HUES6 (cell line): ENCODE measurements at regions not wholly inside any gene's neighbourhood (a gene's known extent, or its start where the extent isn't known, plus 50 kb on each side); places are given as distances from the start of the nearest gene placed in this dataset.

Experiments used
- H3K27ac ChIP-seq: 2 replicates; pipeline ENCODE4 v1.7.0; 2013; ENCODE audit warnings: low read depth, mild to moderate bottlenecking, low read length, inconsistent platforms
- H3K27me3 ChIP-seq: 2 replicates; pipeline ENCODE4 v1.6.1; 2013; ENCODE audit warnings: low read length; ENCODE audit not compliant: control insufficient read depth, insufficient read depth
- H3K36me3 ChIP-seq: 2 replicates; pipeline ENCODE4 v1.6.1; 2013; ENCODE audit warnings: low read length; ENCODE audit not compliant: control insufficient read depth, insufficient read depth
- H3K4me1 ChIP-seq: 2 replicates; pipeline ENCODE4 v1.6.1; 2013; ENCODE audit warnings: low read length; ENCODE audit not compliant: control insufficient read depth, insufficient read depth
- H3K4me3 ChIP-seq: 2 replicates; pipeline ENCODE4 v1.5.1; 2013; ENCODE audit warnings: low read depth, low read length
- H3K9ac ChIP-seq: one replicate; pipeline ENCODE4 v1.6.1; 2013; ENCODE audit warnings: mild to moderate bottlenecking, low read length
- H3K9me3 ChIP-seq: 2 replicates; pipeline ENCODE4 v1.6.1; 2013; ENCODE audit warnings: low read depth, low read length; ENCODE audit not compliant: control insufficient read depth, insufficient read depth

DNA sequence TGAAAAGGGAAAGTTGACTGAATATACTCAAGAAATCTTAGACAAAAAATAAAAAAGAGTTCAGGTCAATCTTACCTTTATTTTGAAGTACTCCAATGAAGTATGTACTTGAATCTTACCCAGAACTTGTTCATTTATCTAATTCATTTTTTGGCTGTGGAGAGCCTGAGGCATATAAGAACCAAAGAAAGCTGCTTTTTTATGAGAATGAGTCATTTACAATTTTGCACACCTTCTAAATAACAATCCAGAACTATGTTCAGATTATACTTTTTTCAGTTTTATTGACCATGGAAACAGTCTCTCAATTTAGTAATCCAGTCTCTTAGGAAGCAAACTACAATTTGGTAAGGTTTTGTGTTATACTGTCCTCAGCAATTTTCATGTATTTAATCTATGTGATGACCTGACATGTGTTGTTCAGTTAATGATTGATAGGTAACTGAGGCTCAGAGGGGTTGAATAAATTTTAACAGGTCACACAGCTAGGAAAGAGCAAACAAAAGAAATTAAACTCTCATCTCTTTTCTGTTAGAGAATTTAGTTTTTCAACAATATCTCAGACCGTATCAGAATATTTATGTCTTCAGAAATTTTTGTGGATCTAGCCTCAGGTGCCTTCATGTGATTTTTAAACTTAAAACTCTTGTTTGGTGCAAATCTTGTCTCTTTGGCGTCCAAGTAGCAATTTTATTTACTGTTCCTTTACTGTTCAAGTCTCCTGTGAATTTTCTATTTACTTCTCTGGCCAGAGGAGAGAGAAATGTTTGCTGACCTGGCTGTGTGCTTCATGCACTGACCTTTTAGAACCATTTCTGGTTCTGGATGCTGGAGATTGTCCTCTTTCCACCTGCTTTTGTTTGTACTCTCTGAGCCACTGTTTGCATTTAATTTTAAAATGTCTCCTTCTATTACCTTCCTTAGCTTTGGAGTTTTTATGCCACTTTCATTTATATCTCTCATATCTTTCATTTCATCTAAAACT is 1453.4 kb downstream of the STIM2 start:
- Histone ChIP-seq H3K4me1 (no peaks in the 10 kb centered on the region), H3K4me3 (no peak overlapping the region), H3K9me3 (no peaks in the 10 kb centered on the region), H3K27ac (no peak overlapping the region), H3K9ac (no peak overlapping the region), H3K27me3 (no peaks in the 10 kb centered on the region), H3K36me3 (no peaks in the 10 kb centered on the region)

DNA sequence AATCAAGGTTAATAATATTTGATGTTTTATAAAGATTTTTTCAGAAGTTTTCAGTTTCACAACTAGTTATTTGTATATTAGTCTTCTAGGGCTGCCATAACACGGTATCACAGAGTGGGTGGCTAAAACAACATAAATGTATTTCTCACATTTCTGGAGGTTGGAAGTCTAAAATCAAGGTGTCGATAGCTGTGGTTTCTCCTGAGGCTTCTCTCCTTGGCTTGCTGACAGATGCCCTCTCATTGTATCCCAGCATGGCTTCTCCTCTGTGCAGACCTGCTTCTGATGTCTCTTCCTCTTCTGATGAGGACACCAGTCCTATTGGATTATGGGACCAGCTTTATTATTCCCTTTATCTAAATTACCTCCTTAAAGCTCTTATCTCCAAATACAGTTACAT is 1456.6 kb downstream of the STIM2 start:
- Histone ChIP-seq H3K4me1 (no peaks in the 10 kb centered on the region), H3K36me3 (no peaks in the 10 kb centered on the region), H3K9ac (no peak overlapping the region), H3K4me3 (no peak overlapping the region), H3K27me3 (no peaks in the 10 kb centered on the region), H3K9me3 (no peaks in the 10 kb centered on the region), H3K27ac (no peak overlapping the region)

GRCh38 chr4:28334249-28334648 is 1473.6 kb downstream of the STIM2 start:
- H3K27ac ChIP-seq: no peak overlapping the region
- H3K4me3 ChIP-seq: no peak overlapping the region
- no peaks in the 10 kb centered on the region for H3K9me3 ChIP-seq
- H3K4me1 ChIP-seq: no peaks in the 10 kb centered on the region
- no peaks in the 10 kb centered on the region for H3K36me3 ChIP-seq
- H3K27me3 ChIP-seq: no peaks in the 10 kb centered on the region
- H3K9ac ChIP-seq: no peak overlapping the region

- Histone ChIP-seq H3K4me1 (no peaks in the 10 kb centered on the region), H3K27ac (no peak overlapping the region), H3K9me3 (peaks cover 17% of the 10 kb centered on the region; the same call in 1 of the 2 replicates), H3K36me3 (no peaks in the 10 kb centered on the region), H3K9ac (no peak overlapping the region), H3K27me3 (no peaks in the 10 kb centered on the region), H3K4me3 (no peak overlapping the region)
Observed at GRCh38 chr4:28341784-28342183, 1481.1 kb downstream of the STIM2 start.

DNA sequence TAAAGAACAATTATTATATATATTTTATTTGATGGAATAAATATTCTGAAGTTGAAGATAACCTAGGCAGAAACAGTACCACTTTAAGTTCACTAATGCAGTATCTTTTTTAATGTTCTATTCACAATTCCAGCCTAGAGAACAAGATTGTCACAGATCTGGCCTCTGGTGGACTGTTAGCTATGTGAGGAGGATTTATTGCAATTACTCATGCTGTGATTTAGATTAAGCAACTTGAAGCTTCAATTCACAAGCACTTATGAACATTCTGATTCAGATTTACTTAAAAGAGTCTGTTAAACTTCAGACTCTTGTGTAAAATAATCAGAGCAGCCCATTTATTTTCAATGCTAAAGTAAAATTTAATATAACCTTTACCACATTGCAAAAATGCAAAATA is 1489.8 kb downstream of the STIM2 start:
- Histone ChIP-seq H3K4me3 (no peak overlapping the region), H3K27ac (no peak overlapping the region)

DNA sequence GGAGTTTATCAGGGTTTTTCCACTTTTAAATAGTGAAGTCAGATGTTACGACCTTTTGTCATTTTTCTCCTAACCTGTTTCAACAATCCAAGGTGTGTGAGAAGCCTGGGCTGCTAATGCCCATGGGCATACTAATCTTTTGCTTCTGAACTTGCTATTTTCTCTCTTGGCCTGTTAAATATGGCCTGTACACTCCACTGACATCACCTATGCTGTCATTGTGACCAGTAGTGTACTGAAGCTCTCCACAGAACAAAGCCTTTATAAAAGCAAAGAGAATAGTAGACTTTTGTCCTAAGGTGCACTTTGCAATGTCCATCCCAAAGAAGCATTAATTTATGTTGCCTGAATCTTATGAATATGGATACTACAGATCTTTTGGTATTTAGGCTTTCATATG is 1490.5 kb downstream of the STIM2 start:
- Histone ChIP-seq H3K27me3 (no peaks in the 10 kb centered on the region), H3K4me3 (no peak overlapping the region), H3K9ac (no peak overlapping the region), H3K4me1 (no peaks in the 10 kb centered on the region), H3K36me3 (no peaks in the 10 kb centered on the region), H3K9me3 (peaks cover 5% of the 10 kb centered on the region; the same call in 1 of the 2 replicates), H3K27ac (no peak overlapping the region)

More for the DNA sequence above, 1489.8 kb downstream of the STIM2 start:
- no peaks in the 10 kb centered on the region for H3K36me3 ChIP-seq
- no peaks in the 10 kb centered on the region for H3K4me1 ChIP-seq
- peaks cover 5% of the 10 kb centered on the region; the same call in 1 of the 2 replicates for H3K9me3 ChIP-seq
- H3K9ac ChIP-seq: no peak overlapping the region
- no peaks in the 10 kb centered on the region for H3K27me3 ChIP-seq

DNA sequence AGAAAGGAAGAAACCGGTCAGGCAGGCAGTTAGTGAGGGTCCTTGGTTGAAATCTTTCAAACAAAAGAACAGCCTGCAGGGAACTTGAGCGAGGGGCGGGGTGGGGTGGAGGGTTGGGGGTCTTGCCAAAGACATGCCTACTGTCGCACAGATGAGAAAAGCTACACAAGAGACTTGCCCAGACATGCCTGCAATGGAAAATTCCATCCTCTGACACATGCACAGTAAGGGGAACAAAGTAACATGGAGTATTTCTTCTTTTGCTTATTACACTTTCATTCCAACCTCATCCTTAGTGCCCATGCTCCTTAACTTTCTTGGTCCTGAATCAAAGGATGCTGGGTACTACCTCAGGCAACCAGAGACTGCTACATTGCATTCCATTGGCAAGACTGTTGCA is 1491.2 kb downstream of the STIM2 start:
- Histone ChIP-seq H3K9ac (no peak overlapping the region), H3K27ac (no peak overlapping the region), H3K4me3 (no peak overlapping the region), H3K4me1 (no peaks in the 10 kb centered on the region), H3K27me3 (no peaks in the 10 kb centered on the region), H3K9me3 (peaks cover 5% of the 10 kb centered on the region; the same call in 1 of the 2 replicates), H3K36me3 (no peaks in the 10 kb centered on the region)

DNA sequence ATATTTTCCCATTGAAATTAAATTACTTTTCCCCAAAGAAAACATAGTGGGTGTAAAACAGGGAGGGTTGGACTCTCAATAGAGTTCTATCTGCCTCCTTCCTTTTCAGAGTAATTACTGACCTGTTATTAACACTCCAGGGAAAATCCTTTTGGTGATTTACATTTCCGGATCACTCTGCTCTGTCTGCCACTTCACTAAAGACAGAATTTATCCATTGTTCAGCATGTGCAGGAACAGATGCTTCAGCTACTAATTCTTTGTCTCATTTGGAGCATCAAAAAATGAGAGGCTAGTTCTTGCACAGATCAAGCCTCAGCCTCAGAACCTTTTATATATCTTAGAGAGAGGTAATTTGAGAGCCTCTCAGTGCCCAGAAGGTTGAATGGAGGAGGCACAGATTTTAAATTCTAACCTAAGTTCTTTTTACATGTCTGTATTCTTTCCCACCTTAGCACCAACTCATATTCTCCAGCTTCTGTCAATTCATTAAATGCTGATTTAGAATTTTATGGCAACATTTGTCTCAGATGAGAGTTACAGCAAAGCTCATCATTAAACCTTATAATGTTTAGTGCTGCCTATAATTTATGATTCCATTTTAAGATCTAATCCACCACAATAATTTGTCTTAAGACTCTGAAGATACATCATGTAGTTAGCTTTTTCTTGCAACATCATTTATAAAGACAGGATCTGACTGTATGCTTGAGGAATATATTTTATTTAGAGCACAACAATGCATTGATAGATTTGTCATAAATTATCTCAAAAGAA is 1494.4 kb downstream of the STIM2 start:
- H3K9me3 ChIP-seq: peaks cover 5% of the 10 kb centered on the region; the same call in 1 of the 2 replicates

GRCh38 chr4:28357990-28358389 is 1497.3 kb downstream of the STIM2 start:
- Histone ChIP-seq H3K27ac (no peak overlapping the region), H3K4me1 (no peaks in the 10 kb centered on the region), H3K27me3 (no peaks in the 10 kb centered on the region), H3K4me3 (no peak overlapping the region), H3K9ac (no peak overlapping the region), H3K36me3 (no peaks in the 10 kb centered on the region), H3K9me3 (no peaks in the 10 kb centered on the region)

More for the DNA sequence above, 1494.4 kb downstream of the STIM2 start:
- Histone ChIP-seq H3K27ac (no peak overlapping the region), H3K9ac (no peak overlapping the region), H3K36me3 (no peaks in the 10 kb centered on the region), H3K27me3 (no peaks in the 10 kb centered on the region), H3K4me1 (no peaks in the 10 kb centered on the region), H3K4me3 (no peak overlapping the region)

DNA sequence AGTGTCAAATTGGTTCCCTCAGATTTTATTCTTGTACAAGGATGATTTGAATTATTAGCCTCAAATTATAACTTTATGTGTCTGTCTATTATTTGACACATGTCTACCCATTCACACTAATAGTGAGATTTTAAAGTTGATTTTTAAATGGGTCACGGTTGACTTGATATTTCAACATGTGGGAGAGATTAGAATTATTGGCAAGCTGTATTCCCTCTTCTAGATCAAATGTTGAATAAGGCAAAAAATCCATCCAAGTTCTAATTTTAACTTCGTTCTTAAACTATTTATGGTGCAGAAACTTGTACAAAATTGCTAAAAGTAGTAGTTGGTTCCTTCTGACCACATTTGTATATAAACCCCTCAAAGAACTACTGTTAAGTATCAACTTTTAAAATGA is 1498.0 kb downstream of the STIM2 start:
- H3K36me3 ChIP-seq: no peaks in the 10 kb centered on the region
- no peaks in the 10 kb centered on the region for H3K27me3 ChIP-seq
- no peak overlapping the region for H3K4me3 ChIP-seq
- no peak overlapping the region for H3K27ac ChIP-seq
- H3K9ac ChIP-seq: no peak overlapping the region
- H3K4me1 ChIP-seq: no peaks in the 10 kb centered on the region
- H3K9me3 ChIP-seq: no peaks in the 10 kb centered on the region

DNA sequence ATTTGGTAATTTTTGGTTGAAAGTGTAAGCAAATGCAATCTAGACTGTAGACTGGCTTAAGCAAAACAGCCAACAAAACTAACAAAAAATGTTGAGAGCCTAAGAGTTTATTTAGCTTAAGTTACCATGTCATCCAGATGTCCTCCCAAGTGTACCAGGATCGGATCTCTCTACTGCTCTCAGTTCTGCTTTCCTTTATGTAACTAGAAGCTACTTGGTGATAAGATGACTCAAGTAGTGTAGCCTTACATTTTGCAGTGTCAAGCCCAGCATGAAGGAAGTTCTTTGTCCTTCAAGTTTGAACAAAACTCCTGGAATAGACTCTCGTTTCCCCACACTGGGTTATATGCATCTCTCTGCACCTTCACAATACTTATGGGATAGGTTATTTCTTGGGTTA is 1500.0 kb downstream of the STIM2 start:
- Histone ChIP-seq H3K4me1 (no peaks in the 10 kb centered on the region), H3K4me3 (no peak overlapping the region), H3K9ac (no peak overlapping the region), H3K36me3 (no peaks in the 10 kb centered on the region), H3K27ac (no peak overlapping the region), H3K27me3 (no peaks in the 10 kb centered on the region), H3K9me3 (no peaks in the 10 kb centered on the region)
